C4-2B (cell line): ENCODE measurements at regions not wholly inside any gene's neighbourhood (a gene's known extent, or its start where the extent isn't known, plus 50 kb on each side); places are given as distances from the start of the nearest gene placed in this dataset.

Experiments
- CTCF ChIP-seq: fragments of 450-650 bp; conservative IDR thresholded peaks from 2 replicates; pipeline ENCODE4 v1.5.1; 2017; ENCODE audit warnings: mild to moderate bottlenecking
- ZFX ChIP-seq: fragments of 450-650 bp; IDR thresholded peaks from 2 replicates; pipeline ENCODE4 v1.6.1; 2017

GRCh38 chr5:86447362-86447761 is 170.4 kb upstream of the COX7C start:
- TF ChIP-seq CTCF: peak; percentile 6; the same call in 1 of the 2 replicates
- TF ChIP-seq ZFX: no peak
